Neutrophil (primary cell): ENCODE measurements at regions not wholly inside any gene's neighbourhood (a gene's known extent, or its start where the extent isn't known, plus 50 kb on each side); places are given as distances from the start of the nearest gene placed in this dataset.

ENCODE experiments used
- H3K27ac ChIP-seq: fragments of 200-600 bp; sonication (generic); 2 replicates; pipeline ENCODE4 v1.5.1; 2016; ENCODE audit warnings: mild to moderate bottlenecking, moderate library complexity
- H3K27me3 ChIP-seq: fragments of 200-600 bp; sonication (generic); 2 replicates; pipeline ENCODE4 v1.6.0; 2016; ENCODE audit warnings: mild to moderate bottlenecking
- H3K36me3 ChIP-seq: fragments of 200-600 bp; sonication (generic); 2 replicates; pipeline ENCODE4 v1.5.1; 2017
- H3K4me1 ChIP-seq, 2 experiments: fragments of 200-600 bp in 1 of 2; sonication (generic) in 1 of 2; 1 replicate in 1 of 2; 2 replicates in 1 of 2; pipeline versions ENCODE4 v1.5.1 to v1.6.1; 2013 to 2016; ENCODE audit warnings: low read depth in 1 of 2, low read length in 1 of 2, mild to moderate bottlenecking in 1 of 2, moderate library complexity in 1 of 2; ENCODE audit not compliant: control insufficient read depth in 1 of 2, insufficient read depth in 1 of 2
- H3K4me3 ChIP-seq, 2 experiments: fragments of 200-600 bp in 1 of 2; sonication (generic) in 1 of 2; 1 replicate in 1 of 2; 2 replicates in 1 of 2; pipeline ENCODE4 v1.5.1; 2013 to 2016; ENCODE audit warnings: low read depth in 1 of 2, low read length in 1 of 2, mild to moderate bottlenecking in 1 of 2, moderate library complexity in 1 of 2
- H3K9me3 ChIP-seq: fragments of 200-600 bp; sonication (generic); 2 replicates; pipeline ENCODE4 v1.5.1; 2016
- CTCF ChIP-seq: fragments of 200-600 bp; sonication (generic); IDR thresholded peaks from 2 replicates; pipeline ENCODE4 v1.5.1; 2016; ENCODE audit warnings: antibody characterized with exemption

- H3K9me3 ChIP-seq: no peaks in the 10 kb centered on the region
Observed at GRCh38 chr6:106880952-106881351, 93.6 kb downstream of the CD24 start.

GRCh38 chr6:106875782-106876321 is 98.7 kb downstream of the CD24 start:
- peaks cover 9 to 11% of the 10 kb centered on the region in 2 experiments for H3K4me1 ChIP-seq
- no peak overlapping the region for H3K4me3 ChIP-seq
- no peaks in the 10 kb centered on the region for H3K27me3 ChIP-seq
- H3K27ac ChIP-seq: no peak overlapping the region
- no peak for TF ChIP-seq CTCF
- no peaks in the 10 kb centered on the region for H3K9me3 ChIP-seq
- H3K36me3 ChIP-seq: no peaks in the 10 kb centered on the region

More at GRCh38 chr6:106880952-106881351, 93.6 kb downstream of the CD24 start:
- H3K4me3 ChIP-seq: no peak overlapping the region
- no peak overlapping the region for H3K27ac ChIP-seq
- TF ChIP-seq CTCF: no peak
- H3K36me3 ChIP-seq: no peaks in the 10 kb centered on the region
- peaks cover 22 to 32% of the 10 kb centered on the region in 2 experiments for H3K4me1 ChIP-seq
- no peaks in the 10 kb centered on the region for H3K27me3 ChIP-seq

GRCh38 chr6:106874481-106874880 is 100.0 kb downstream of the CD24 start:
- Histone ChIP-seq H3K4me1 (peaks cover 13 to 15% of the 10 kb centered on the region in 2 experiments), H3K27me3 (no peaks in the 10 kb centered on the region), H3K4me3 (no peak overlapping the region), H3K36me3 (no peaks in the 10 kb centered on the region), H3K27ac (peak overlapping the region; percentile 29), H3K9me3 (no peaks in the 10 kb centered on the region)
- no peak for TF ChIP-seq CTCF

GRCh38 chr6:106872049-106872448 is 102.5 kb downstream of the CD24 start:
- H3K27ac ChIP-seq: no peak overlapping the region

GRCh38 chr6:106870824-106871717 is 103.5 kb downstream of the CD24 start:
- H3K9me3 ChIP-seq: no peaks in the 10 kb centered on the region
- no peak overlapping the region for H3K27ac ChIP-seq
- no peaks in the 10 kb centered on the region for H3K27me3 ChIP-seq
- no peak for TF ChIP-seq CTCF
- no peaks in the 10 kb centered on the region for H3K36me3 ChIP-seq
- H3K4me3 ChIP-seq: no peak overlapping the region
- H3K4me1 ChIP-seq: peaks cover 13 to 15% of the 10 kb centered on the region in 2 experiments

More at GRCh38 chr6:106872049-106872448, 102.5 kb downstream of the CD24 start:
- H3K36me3 ChIP-seq: no peaks in the 10 kb centered on the region
- H3K9me3 ChIP-seq: no peaks in the 10 kb centered on the region
- H3K27me3 ChIP-seq: no peaks in the 10 kb centered on the region
- peaks cover 13 to 15% of the 10 kb centered on the region in 2 experiments for H3K4me1 ChIP-seq
- no peak overlapping the region for H3K4me3 ChIP-seq
- no peak for TF ChIP-seq CTCF
